NCI-H510A (cell line): ENCODE measurements at regions not wholly inside any gene's neighbourhood (a gene's known extent, or its start where the extent isn't known, plus 50 kb on each side); places are given as distances from the start of the nearest gene placed in this dataset.

Experiments used
- DNase-seq: peaks from one replicate; lab custom pipeline; 2025; lab: John Stamatoyannopoulos, UW

DNA sequence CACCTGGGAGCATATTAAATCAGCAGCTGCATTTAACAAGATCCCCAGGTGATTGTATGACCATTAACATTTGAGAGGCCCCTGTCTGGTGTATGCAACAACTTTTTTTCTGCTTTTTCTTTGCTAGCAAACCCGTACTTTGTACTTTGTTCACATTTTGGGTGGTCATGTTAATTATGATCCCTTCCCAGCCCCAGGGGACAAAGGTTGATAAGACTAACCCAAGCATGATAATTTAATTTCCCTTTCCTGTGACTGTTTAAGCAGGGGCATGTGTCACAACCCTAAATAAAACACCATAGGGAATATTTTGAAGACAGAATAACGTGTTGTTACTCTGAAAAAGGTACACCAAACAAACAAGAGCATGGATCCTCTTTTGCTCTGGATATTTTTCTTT, 332.0 kb downstream of the PCDH18 start:
- no peak for DNase-seq

- no peak for DNase-seq
Measured at GRCh38 chr4:137198791-137199190, 333.5 kb downstream of the PCDH18 start.

DNA sequence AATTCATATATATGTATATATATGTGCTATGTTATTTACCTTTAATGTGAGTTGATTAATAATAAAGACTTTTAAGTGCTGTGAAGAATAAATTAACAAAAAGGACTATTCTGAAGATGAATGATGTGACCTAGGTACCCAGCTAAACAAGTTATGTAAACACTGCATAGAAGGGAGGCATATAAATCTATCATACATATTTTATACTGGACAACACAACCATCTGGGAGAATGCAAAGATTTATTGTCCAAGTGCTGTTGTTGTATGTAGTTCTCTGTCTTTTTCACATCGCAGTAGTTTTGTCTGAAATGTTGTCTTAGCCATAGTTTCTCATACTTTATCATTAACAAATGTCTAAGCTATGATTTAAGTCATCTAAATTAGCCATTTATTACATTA, 337.6 kb downstream of the PCDH18 start:
- no peak for DNase-seq

DNA sequence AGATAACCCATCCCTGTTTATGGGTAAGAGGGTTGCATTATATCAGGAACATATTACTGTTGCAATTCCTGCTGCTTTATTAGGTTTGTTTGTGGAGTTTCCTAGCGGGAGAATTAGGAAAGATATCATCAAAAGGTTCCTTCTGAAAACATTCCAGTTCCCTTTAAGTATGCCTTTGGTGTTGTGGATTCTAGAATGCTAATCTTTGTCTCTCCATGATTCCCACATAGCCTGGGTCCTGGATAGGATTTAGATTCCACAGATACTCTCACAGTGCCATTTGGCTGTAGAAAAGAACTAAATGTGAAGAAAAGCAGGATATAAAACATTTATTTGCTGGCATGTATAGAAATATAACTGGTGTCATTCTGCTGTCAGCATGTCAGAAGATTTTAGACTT, 338.7 kb downstream of the PCDH18 start:
- DNase-seq: no peak

GRCh38 chr4:137181293-137181899, 350.9 kb downstream of the PCDH18 start:
- DNase-seq: no peak

GRCh38 chr4:137180349-137180748, 351.9 kb downstream of the PCDH18 start:
- no peak for DNase-seq

- DNase-seq: no peak
Measured at GRCh38 chr4:137156807-137157206, 375.5 kb downstream of the PCDH18 start.

- no peak for DNase-seq
Measured at GRCh38 chr4:137156054-137156453, 376.2 kb downstream of the PCDH18 start.

- DNase-seq: no peak
Measured at GRCh38 chr4:137131201-137131600, 401.1 kb downstream of the PCDH18 start.

GRCh38 chr4:137129845-137130244, 402.4 kb downstream of the PCDH18 start:
- no peak for DNase-seq

DNA sequence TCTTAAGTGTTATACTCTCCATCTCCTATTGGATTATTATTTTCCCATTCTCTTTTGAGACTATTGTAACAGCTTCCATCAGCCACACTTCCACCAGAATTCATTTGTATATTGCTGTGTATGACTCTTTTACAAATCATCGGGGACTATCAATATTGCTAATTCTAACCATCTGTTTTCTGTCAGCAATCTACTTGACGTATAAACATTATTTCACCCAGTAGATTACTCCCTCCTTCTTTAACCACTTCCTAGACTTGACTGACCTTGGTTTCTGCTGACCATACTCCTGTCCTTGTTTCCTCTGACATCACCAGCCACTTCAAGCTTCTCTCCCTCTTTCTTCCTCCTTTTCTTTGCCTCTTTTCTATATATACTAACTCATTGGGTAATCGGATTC, 402.9 kb downstream of the PCDH18 start:
- DNase-seq: no peak

GRCh38 chr4:137125011-137125410, 407.3 kb downstream of the PCDH18 start:
- peak; percentile 1 for DNase-seq

GRCh38 chr4:137124278-137124932, 407.9 kb downstream of the PCDH18 start:
- peak; percentile 20 for DNase-seq

- no peak for DNase-seq
Measured at GRCh38 chr4:137122876-137123275, 409.4 kb downstream of the PCDH18 start.

DNA sequence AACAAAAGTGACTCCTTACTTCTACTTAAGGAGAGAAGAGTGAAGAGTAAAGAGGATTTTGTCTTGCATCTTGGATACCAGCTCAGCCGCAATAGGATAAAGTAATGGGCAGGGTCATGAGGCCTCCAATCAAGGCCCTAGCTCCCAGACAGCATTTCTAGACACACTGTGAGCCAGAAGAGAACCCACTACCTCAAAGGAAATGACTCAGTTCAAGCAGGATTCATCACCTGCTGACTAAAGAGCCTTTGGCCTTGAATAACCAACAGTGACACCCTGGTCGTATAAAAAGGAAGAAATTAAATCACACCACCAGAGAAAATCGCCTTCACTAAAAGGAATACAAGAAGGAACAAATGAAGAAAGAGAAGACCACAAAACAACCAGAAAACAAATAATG, 416.1 kb downstream of the PCDH18 start:
- no peak for DNase-seq

DNA sequence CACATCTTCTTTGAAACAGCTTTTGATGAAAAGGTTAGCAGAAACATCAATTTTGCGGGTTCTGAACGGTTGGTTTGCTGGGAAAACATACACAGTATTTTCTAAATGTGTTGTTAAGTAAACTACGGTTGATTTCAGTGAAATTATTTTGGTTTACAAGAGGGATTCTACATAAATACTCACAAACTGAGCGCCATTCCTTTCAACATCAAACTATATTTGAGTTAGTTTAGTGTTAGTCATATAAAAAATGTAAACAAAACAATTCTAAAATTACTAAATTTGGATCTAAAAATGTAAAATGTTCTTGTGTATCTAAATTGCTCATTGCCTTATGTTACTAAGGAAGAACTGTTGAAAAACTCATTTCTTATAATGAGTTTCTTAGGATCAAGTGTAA, 425.6 kb downstream of the PCDH18 start:
- DNase-seq: no peak

GRCh38 chr4:137106287-137106686, 426.0 kb downstream of the PCDH18 start:
- no peak for DNase-seq

- DNase-seq: no peak
Measured at GRCh38 chr4:137090951-137091350, 441.3 kb downstream of the PCDH18 start.

- no peak for DNase-seq
Measured at GRCh38 chr4:137083571-137084135, 448.6 kb downstream of the PCDH18 start.

DNA sequence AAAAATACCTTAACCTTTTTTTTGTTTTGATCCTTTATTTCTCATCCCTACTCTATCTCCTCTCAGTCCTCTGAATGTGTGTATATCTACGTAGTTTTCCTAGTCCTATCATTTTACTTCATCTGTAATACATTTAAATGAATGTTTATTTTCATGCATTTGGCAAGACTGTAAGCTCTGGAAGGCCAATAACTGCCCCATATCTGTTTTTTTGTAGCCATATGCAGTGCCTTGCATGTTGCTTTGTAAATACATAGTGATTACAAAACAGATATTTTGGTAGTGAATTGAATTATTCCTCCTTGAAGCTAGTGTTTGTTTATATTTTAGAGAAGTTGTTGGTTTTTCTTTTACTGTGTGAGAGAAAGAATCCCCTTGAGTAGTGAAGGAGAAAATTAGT, 450.2 kb downstream of the PCDH18 start:
- DNase-seq: no peak

GRCh38 chr4:137076908-137077307, 455.4 kb downstream of the PCDH18 start:
- DNase-seq: no peak

DNA sequence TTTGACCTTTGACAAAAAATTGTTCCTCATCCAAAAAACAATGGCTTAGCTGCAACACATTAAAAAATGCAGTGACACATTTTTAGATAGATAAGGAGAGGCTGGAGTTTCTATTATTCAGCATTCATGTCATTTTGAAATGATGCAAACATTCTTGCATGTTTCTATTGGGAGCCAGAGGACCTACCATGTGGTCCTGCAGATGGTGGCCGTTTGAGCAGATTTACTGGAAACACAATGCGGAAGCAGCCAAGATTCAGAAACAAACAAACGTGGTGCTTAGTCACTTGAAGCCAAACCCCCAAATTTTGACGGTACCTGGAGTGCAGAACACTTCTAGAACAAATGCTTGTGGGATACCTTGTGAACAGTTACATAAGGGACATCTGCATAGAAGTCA, 456.7 kb downstream of the PCDH18 start:
- no peak for DNase-seq

- no peak for DNase-seq
Measured at GRCh38 chr4:137070614-137071013, 461.7 kb downstream of the PCDH18 start.

DNA sequence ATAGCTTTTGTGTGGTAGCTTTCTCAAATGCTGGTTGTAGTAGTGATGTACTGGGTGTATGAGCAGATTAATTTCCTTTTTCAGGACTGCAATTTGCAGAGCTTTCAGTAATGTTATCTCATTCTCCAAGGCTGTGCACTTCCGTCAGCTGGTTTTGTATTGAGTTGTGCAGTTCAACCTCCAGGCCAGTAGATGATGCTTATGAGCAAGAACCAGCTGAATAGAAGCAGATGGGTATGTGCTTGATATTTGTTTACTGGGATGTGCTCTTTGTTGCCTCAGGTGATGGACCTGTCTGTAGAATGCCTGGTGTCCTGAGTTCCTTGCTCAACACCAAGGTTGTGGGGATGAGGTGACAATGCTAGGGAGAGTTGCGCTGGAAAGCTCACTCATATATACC, 462.8 kb downstream of the PCDH18 start:
- DNase-seq: no peak
